NCI-H526 (cell line): ENCODE measurements at regions not wholly inside any gene's neighbourhood (a gene's known extent, or its start where the extent isn't known, plus 50 kb on each side); places are given as distances from the start of the nearest gene placed in this dataset.
A peak's percentile ranks its signal among the peaks of the same experiment; 100 is the strongest.
"Not testable (repeated sequence)": the region's sequence is repeated elsewhere in the genome, so short reads cannot be mapped to it uniquely, and the experiment has no call there.

Source experiments
- DNase-seq, 2 experiments: peaks; one replicate each; lab custom pipeline; 2025; lab: John Stamatoyannopoulos, UW

DNA sequence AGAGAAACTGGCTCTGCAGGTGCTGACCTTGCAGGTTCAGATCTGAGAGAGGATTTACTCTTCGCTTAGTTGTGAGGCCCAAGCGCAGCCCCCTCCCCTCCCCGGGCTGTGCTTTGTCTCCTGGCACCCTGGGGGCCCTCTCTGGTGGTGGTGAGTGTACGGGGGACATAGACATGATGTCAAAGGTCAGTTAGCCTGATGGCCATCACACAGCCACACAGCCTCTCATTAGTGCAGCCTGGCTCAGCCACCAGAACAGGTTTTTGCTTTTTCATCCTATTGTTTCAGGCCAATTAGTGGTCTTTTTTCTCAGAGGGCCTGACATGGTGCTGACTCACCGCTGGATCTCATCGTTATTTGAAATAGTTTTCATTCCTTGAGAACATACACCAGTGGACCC lies 437.9 kb downstream of the AACS start:
- DNase-seq = no peak

- no peak for DNase-seq
Measured at GRCh38 chr12:125509195-125509594, 444.0 kb downstream of the AACS start.

- DNase-seq = no peak
Measured at GRCh38 chr12:125512541-125513298, 447.5 kb downstream of the AACS start.

DNA sequence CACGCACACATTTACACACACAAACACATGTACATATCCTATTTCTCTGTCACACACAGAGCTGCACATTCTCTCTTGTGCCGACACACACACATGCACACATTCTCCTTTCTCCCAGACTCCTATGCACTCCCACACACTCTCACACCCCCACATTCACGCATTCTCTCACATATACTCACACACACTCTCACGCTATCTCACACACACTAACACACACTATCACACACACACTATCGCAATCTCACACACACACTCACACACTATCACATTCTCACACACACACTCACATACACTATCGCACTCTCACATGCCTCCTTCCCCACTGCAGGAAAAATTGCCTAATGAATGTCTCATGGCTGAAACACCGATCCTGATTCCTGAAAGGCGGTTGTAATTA lies 450.7 kb downstream of the AACS start:
- no peak for DNase-seq

DNA sequence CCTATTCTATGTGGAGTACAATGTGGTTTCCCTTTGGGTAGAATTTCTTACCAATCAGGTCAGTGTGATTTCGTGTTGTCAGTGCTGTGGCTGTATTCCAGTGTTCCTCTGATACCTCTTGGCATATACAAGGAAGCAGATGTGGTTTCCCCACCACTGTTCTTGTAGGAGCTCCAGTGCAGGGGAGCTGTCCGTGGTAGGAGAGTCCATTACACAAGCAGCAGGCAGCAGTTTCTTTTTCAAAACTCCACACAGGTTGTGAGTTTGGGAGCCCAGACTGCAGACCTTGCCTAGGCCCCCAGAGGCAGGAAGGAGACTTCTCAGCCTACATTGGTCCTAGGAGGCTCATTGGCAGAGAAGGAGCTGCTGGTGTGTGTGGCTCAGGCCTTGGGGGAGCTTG lies 452.8 kb downstream of the AACS start:
- no peak for DNase-seq

DNA sequence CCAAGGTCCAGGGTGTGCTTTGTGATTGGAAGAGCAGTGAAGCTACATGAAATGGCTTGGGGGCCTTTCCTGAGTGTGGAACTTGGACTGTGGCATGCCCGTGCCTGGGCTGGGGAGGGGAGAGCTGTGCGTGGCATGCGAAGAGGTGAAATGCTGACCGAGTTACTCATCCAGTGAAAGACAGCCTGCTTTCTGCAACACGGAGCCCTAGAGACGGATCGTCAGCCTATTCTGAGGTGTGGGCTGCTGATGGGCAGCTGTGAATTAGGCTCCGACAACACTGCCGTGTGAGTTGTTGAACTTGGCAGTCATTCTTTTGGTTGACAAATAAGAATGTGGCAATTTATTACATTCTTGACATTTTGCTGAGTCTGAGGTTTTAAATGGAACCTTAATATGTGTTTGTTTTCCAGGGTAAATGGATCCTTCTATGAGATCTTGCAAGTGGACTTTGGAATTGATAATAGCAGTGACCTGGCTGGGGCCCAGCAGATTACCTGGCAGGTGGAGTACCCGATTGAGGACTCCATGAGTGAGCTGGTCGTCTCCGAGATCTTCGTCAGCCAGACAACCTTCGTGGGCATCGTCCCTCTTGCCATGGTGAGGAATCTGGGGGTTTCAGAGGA lies 453.9 kb downstream of the AACS start:
- no peak for DNase-seq

- DNase-seq = no peak
Measured at GRCh38 chr12:125525879-125526278, 460.6 kb downstream of the AACS start.

GRCh38 chr12:125528281-125528680 lies 463.0 kb downstream of the AACS start:
- DNase-seq = no peak

GRCh38 chr12:125530201-125530600 lies 465.0 kb downstream of the AACS start:
- DNase-seq = no peak

DNA sequence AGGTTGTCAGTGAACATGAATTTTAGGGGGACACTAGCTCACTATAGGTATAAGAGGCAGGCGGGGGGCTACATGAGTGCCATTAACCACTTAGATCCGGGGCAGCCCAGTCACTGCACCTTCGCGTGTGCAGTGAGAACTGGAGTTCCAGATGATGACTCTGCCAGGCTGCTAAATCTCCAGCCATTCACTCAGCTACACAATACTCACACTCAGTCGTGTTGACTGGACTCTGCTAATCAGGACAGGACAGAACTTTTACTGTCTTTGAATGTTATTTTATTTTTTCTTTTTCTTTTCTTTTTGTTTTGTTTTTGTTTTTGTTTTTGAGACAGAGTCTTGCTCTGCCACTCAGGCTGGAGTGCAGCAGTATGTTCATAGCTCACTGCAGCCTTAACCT lies 465.6 kb downstream of the AACS start:
- no peak for DNase-seq

DNA sequence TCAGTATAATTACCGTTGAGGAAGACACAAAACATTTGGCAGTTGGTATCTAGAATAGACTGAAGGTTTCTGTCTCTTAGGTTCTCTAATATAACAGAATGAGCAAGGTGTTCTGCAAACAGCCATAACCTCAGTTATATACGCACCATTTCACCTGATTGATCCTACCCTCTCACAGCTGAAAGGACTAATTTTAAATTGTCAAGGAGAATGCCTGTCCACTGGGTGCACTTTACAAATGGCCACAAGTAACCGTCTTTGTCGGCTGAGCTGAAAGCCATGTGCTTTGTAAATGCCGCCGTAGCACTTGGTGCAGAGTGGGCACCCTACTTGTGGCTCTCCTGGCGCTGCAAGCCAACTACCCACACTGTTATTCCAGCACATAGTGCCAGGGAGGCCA lies 466.3 kb downstream of the AACS start:
- DNase-seq = no peak

- DNase-seq = peak in 1 of 2 experiments; percentile 63
Measured at GRCh38 chr12:125533434-125534029, 468.3 kb downstream of the AACS start.

DNA sequence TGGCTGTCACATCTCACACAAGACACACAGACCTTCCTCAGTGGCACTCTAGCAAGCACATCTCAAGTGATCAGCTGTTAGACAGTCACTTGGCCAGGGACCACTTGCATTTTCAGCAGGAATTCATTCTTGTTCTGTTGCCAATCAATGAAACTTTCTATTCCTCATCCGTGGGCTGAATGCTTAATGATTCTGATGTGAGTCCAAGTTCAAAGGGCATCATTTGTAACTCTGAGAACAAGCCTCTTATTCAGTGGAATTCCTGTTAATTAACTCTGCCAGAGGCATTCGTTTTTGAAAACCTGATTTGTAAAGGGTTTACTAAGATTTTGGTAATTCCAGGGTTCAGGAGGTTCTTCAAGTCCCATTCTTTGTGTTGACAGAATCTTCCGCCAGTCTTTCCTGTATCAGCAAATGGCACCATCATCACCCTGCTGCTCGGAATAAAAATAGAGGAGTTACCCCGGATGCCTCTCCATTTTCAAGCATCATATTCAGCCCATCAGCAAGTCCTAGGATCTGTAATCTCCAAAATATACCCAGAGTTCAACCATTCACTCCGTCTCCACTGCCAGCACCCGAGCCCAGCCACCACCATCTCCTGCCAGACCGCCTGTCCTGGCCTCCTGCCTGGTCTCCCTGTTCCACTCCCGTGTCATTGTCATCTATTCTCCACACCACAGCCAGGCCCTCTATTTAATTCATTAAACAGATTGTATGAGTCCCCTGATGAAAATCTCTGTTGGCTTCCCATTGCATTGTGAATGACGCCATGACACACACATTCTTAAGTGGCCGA lies 473.4 kb downstream of the AACS start:
- no peak for DNase-seq

GRCh38 chr12:125540580-125541204 lies 475.5 kb downstream of the AACS start:
- no peak for DNase-seq

DNA sequence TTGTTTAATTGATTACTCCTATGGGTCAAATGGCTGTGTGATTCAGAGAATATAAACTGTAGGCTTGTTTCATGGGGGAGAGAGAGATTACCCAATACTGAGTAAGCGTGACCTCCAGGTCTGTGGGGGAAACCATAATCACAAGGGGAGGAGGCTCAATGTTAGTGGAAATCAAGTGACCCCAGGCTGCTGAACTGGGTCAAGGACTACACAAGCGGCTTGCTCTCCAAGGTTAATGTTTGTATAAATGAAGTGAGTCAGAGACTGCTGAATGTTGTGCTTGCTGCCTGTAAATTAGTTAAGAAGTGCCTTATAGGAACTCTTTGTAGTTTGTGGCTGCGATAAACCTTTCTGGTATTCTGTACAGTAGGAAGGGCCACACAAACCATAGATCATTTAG lies 479.7 kb downstream of the AACS start:
- no peak for DNase-seq

GRCh38 chr12:125549171-125549570 lies 483.9 kb downstream of the AACS start:
- no peak for DNase-seq

DNA sequence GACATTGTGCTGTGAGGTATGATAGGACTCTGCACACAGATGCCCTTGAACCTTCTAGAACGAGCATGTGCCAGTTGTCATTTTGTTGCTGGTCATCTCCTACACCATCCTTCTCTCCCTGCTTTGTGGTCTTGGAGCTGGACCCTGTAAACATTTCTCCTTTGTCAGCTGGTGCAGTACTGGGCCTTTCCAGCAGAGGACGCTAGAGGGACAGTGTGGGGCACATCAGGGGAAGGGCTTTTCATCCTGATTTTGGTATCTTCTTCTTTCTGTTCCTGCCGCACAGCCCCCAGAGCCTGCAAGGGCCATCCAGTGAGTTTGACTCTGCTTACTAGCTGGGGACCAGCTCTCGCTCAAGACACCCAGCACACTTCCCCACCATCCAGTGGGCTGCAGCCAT lies 484.6 kb downstream of the AACS start:
- DNase-seq = no peak

GRCh38 chr12:125552295-125552694 lies 487.1 kb downstream of the AACS start:
- no peak for DNase-seq

GRCh38 chr12:125561008-125561407 lies 495.8 kb downstream of the AACS start:
- DNase-seq = not testable (repeated sequence)

DNA sequence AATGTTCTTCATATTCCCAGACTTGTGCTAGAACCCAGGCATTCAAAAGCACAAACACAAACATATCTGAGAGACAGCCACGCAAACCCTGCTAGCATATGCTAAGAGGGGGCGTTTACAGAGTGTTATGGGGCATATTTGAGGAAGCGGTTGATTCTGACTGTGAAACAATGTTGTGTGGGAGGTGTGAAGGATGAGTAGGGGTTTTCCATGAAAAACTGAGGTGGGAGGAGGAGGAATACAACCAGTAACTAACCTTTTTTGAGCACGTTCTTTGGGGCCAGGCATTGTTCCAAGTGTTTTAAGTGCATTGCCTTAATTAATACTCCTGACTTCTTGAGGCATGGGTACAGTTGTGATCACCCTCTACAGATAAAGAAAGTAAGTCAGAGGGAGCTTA lies 499.5 kb downstream of the AACS start:
- no peak for DNase-seq

DNA sequence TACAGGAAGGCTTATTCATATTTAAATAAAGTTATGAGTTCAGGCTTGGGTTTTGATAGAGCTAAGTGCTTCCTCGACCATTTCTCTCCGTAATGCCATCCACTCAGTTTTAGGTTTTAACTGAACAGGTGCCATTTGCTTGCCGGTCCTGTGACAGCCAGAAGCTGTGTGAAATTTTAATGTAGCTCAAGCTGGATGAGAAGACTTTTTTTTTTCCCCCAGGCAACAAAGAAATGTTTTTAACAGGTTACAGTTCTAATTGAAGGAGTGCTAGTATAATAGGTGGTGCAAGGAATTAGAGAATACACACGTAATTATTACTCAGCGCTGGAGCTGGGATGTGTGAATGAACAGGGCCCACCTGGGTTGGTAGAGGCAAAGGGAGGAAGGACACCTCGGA lies 502.3 kb downstream of the AACS start:
- DNase-seq = no peak

DNA sequence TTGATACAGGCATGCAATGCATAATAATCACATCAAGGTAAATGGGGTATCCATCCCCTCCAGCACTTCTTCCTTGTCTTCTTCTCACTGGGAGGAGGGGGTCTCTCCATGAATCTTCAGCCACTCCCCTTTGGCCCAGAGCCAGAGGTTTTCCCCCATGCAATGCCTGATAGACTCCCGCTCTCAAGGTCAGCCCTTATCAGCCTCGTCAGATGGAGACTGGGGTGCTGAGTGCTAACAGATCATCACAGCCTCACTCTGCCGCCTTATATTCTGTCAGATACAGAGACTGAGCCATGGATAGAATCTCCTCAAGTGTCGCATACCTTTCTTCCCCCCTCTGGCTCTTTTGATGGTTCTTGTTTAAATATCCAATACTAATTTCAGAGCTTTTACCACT lies 503.1 kb downstream of the AACS start:
- DNase-seq = no peak
